MM.1S (cell line): ENCODE measurements at regions not wholly inside any gene's neighbourhood (a gene's known extent, or its start where the extent isn't known, plus 50 kb on each side); places are given as distances from the start of the nearest gene placed in this dataset.

Source experiments
- DNase-seq: peaks from one replicate; pipeline ENCODE4 v3.0.0-alpha.2; 2015
- H2AFZ ChIP-seq: fragments of 300-600 bp; sonication (generic); 2 replicates; pipeline ENCODE4 v1.6.0; 2016; ENCODE audit warnings: antibody characterized with exemption, low read length
- H3F3A ChIP-seq: fragments of 300-600 bp; sonication (generic); 2 replicates; pipeline ENCODE4 v1.6.1; 2016; ENCODE audit warnings: mild to moderate bottlenecking, antibody characterized with exemption, low read length, moderate library complexity, mixed read lengths; ENCODE audit not compliant: insufficient read depth
- H3K27ac ChIP-seq: fragments of 300-600 bp; sonication (generic); 2 replicates; pipeline ENCODE4 v1.5.1; 2016; ENCODE audit warnings: mild to moderate bottlenecking, low read length
- H3K27me3 ChIP-seq: fragments of 300-600 bp; sonication (generic); replicated peaks from 2 replicates; pipeline ENCODE4 v1.6.0; 2016; ENCODE audit warnings: low read length; ENCODE audit not compliant: insufficient read depth
- H3K36me3 ChIP-seq: fragments of 300-600 bp; sonication (generic); replicated peaks from 2 replicates; pipeline ENCODE4 v1.6.1; 2016; ENCODE audit warnings: mild to moderate bottlenecking, low read length, mixed read lengths; ENCODE audit not compliant: insufficient read depth
- H3K4me1 ChIP-seq: fragments of 300-600 bp; sonication (generic); 2 replicates; pipeline ENCODE4 v1.6.1; 2016; ENCODE audit warnings: low read length, mixed read lengths
- H3K4me2 ChIP-seq: fragments of 300-600 bp; sonication (generic); 2 replicates; pipeline ENCODE4 v1.6.0; 2016; ENCODE audit warnings: low read depth, low read length
- H3K4me3 ChIP-seq: fragments of 300-600 bp; sonication (generic); 2 replicates; pipeline ENCODE4 v1.5.1; 2016; ENCODE audit warnings: low read length, mixed read lengths
- H3K79me2 ChIP-seq: fragments of 300-600 bp; sonication (generic); 2 replicates; pipeline ENCODE4 v1.6.1; 2016; ENCODE audit warnings: mixed run types, low read length, mixed read lengths
- H3K9ac ChIP-seq: fragments of 300-600 bp; sonication (generic); 2 replicates; pipeline ENCODE4 v1.6.1; 2016; ENCODE audit warnings: low read length, mixed read lengths
- H3K9me2 ChIP-seq: fragments of 300-600 bp; sonication (generic); replicated peaks from 2 replicates; pipeline ENCODE4 v1.6.1; 2016; ENCODE audit warnings: mild to moderate bottlenecking, low read length, mixed read lengths; ENCODE audit not compliant: insufficient read depth
- H3K9me3 ChIP-seq: fragments of 300-600 bp; sonication (generic); replicated peaks from 2 replicates; pipeline ENCODE4 v1.6.1; 2016; ENCODE audit warnings: mild to moderate bottlenecking, low read length, mixed read lengths; ENCODE audit not compliant: insufficient read depth
- H4K20me1 ChIP-seq: fragments of 300-600 bp; sonication (generic); 2 replicates; pipeline ENCODE4 v1.6.1; 2016; ENCODE audit warnings: mild to moderate bottlenecking, low read length, moderate library complexity, mixed read lengths; ENCODE audit not compliant: insufficient read depth
- EZH2 ChIP-seq: fragments of 300-600 bp; sonication (generic); optimal IDR thresholded peaks from 2 replicates; pipeline ENCODE3; 2017; ENCODE audit warnings: low read depth, mild to moderate bottlenecking, antibody characterized with exemption, low read length, mixed read lengths
- EZH2phosphoT487 ChIP-seq: fragments of 300-600 bp; sonication (generic); IDR thresholded peaks from 2 replicates; pipeline ENCODE4 v1.6.1; 2018; ENCODE audit warnings: antibody characterized with exemption, low read length
- TF ChIP-seq, protein P1 (sequence below): fragments of 300-600 bp; sonication (generic); IDR thresholded peaks from 2 replicates; pipeline ENCODE4 v1.5.1; 2016; ENCODE audit warnings: antibody characterized with exemption, low read length, mixed read lengths

DNA sequence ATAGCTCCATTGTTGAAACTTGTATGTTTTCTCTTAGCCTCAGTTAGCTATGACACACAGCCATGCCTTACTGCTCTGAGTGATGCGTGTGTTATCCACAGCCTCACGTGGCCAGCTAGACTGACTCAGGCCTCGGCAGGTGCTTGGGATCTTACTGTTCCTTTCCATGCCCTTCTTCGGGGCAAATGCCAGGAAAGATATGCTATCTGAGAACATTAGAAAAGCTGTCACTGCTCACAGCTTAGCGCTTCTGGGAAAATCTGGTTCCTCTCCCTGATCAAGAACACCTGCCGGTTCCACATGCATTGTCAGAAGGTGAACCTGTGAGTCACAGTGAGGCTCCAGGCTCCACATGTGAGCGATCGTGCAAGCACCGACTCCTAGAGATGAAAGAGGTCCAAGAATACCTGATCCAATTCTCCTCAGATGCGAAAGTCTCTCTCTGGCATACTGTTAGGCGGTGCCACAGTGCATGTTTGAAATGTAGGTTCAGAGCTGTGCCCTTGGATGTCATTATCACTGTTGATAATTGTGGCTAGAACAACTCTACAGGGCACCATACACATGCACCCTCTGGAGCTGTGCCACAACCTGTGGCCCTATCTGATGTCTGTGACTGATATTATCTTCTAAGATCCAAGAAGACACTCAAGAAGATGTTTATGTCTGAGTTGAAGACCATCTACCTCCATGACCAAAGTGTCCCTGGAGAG, 247.8 kb upstream of the IGFBP3 start:
- H3K4me2 ChIP-seq = no peak overlapping the region
- DNase-seq = no peak
- no peak overlapping the region for H2AFZ ChIP-seq
- no peaks in the 10 kb centered on the region for H3K4me1 ChIP-seq
- H3K79me2 ChIP-seq = no peaks in the 10 kb centered on the region
- TF ChIP-seq EZH2 = no peak
- TF ChIP-seq, protein P1, sequence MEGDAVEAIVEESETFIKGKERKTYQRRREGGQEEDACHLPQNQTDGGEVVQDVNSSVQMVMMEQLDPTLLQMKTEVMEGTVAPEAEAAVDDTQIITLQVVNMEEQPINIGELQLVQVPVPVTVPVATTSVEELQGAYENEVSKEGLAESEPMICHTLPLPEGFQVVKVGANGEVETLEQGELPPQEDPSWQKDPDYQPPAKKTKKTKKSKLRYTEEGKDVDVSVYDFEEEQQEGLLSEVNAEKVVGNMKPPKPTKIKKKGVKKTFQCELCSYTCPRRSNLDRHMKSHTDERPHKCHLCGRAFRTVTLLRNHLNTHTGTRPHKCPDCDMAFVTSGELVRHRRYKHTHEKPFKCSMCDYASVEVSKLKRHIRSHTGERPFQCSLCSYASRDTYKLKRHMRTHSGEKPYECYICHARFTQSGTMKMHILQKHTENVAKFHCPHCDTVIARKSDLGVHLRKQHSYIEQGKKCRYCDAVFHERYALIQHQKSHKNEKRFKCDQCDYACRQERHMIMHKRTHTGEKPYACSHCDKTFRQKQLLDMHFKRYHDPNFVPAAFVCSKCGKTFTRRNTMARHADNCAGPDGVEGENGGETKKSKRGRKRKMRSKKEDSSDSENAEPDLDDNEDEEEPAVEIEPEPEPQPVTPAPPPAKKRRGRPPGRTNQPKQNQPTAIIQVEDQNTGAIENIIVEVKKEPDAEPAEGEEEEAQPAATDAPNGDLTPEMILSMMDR = no peak
- TF ChIP-seq EZH2phosphoT487 = no peak
- H3F3A ChIP-seq = no peaks in the 10 kb centered on the region
- no peak overlapping the region for H3K4me3 ChIP-seq
- no peaks in the 10 kb centered on the region for H3K27me3 ChIP-seq
- no peak overlapping the region for H3K27ac ChIP-seq
- no peaks in the 10 kb centered on the region for H3K36me3 ChIP-seq
- no peaks in the 10 kb centered on the region for H3K9me2 ChIP-seq
- H4K20me1 ChIP-seq = no peaks in the 10 kb centered on the region
- no peak overlapping the region for H3K9ac ChIP-seq
- H3K9me3 ChIP-seq = no peaks in the 10 kb centered on the region

DNA sequence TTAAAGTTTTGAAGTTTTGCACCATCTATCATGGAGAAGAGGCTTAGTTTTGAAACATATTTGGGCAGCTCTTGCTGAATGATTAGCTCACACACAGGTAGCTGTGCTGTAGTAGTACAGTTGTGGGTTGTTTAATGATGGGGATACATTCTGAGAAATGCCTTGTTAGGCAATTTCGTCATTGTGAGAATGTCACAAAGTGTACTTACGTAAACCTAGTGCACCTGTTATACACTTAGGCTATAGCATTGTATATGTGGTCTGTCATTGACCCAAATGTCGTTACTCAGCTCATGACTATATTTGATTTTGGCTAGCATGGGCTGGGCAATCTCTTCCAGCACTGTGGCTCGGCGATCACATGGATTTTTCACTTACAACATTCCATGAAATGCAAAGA, 247.2 kb upstream of the IGFBP3 start:
- Histone ChIP-seq H3K36me3 (no peaks in the 10 kb centered on the region), H2AFZ (no peak overlapping the region), H3K4me2 (no peak overlapping the region), H3K4me1 (no peaks in the 10 kb centered on the region), H3K9me3 (no peaks in the 10 kb centered on the region), H4K20me1 (no peaks in the 10 kb centered on the region), H3K9me2 (no peaks in the 10 kb centered on the region), H3K27me3 (no peaks in the 10 kb centered on the region), H3K79me2 (no peaks in the 10 kb centered on the region), H3F3A (no peaks in the 10 kb centered on the region), H3K27ac (no peak overlapping the region), H3K4me3 (no peak overlapping the region), H3K9ac (no peak overlapping the region)
- DNase-seq = no peak
- TF ChIP-seq EZH2 = no peak
- no peak for TF ChIP-seq EZH2phosphoT487
- TF ChIP-seq, protein P1 = no peak

DNA sequence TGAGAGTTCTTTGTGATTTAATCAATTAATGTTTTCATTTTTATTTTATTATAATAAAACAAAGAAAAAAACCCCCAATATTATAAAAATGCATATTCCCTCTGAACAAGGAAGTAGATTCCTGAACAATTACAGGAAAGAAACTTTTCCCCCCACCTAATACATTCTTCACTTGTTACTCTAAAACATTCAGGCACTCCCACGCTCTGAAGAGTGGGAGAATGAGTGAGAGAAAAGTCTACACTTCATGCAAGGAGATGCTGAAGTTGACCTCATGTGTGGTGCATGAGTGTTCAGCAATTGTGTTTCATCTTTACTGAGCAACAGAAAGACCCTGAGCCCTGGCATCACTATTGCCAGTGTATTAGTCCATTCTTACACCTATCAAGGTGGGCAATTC, 244.2 kb upstream of the IGFBP3 start:
- TF ChIP-seq EZH2 = no peak
- TF ChIP-seq, protein P1 = no peak
- TF ChIP-seq EZH2phosphoT487 = no peak
- no peaks in the 10 kb centered on the region for H3K9me2 ChIP-seq
- H3K4me1 ChIP-seq = no peaks in the 10 kb centered on the region
- H3F3A ChIP-seq = no peaks in the 10 kb centered on the region
- H4K20me1 ChIP-seq = no peaks in the 10 kb centered on the region
- H3K9ac ChIP-seq = no peak overlapping the region
- no peak overlapping the region for H3K27ac ChIP-seq
- no peak for DNase-seq
- no peak overlapping the region for H3K4me3 ChIP-seq
- no peaks in the 10 kb centered on the region for H3K79me2 ChIP-seq
- no peaks in the 10 kb centered on the region for H3K27me3 ChIP-seq
- no peak overlapping the region for H3K4me2 ChIP-seq
- H3K36me3 ChIP-seq = no peaks in the 10 kb centered on the region
- no peak overlapping the region for H2AFZ ChIP-seq
- H3K9me3 ChIP-seq = no peaks in the 10 kb centered on the region
